ENCODE measurements at regions not wholly inside any gene's neighbourhood (a gene's known extent, or its start where the extent isn't known, plus 50 kb on each side); places are given as distances from the start of the nearest gene placed in this dataset.

GRCh38 chr14:82447586-82447985, 913.9 kb upstream of the SEL1L start:
- Histone ChIP-seq H3K27me3 (ENCODE audit: control insufficient read depth, insufficient read depth, low read length) (no peaks in the 10 kb centered on the region), H3K4me3 (ENCODE audit: low read depth, low read length) (no peak overlapping the region), H3K9me3 (ENCODE audit: control insufficient read depth in 2 of 2, low read length in 2 of 2) (peaks cover 2 to 5% of the 10 kb centered on the region in 2 experiments), H3K36me3 (ENCODE audit: control insufficient read depth, insufficient read depth, low read length) (no peaks in the 10 kb centered on the region), H3K4me1 (ENCODE audit: control insufficient read depth, insufficient read depth, low read length, poor library complexity, severe bottlenecking) (no peaks in the 10 kb centered on the region), H3K27ac (ENCODE audit: insufficient read depth, low read length, poor library complexity, severe bottlenecking) (no peak overlapping the region)
- H3K4me1 Mint-ChIP-seq: no peaks in the 10 kb centered on the region
- peaks cover 2 to 21% (median 5%) of the 10 kb centered on the region in 7 donors for H3K9me3 Mint-ChIP-seq
- DNase-seq (no peak), ATAC-seq (ENCODE audit: low read depth in 2 of 2) (no peak)
- H3K27me3 Mint-ChIP-seq: no peaks in the 10 kb centered on the region
- H3K4me3 Mint-ChIP-seq: no peak overlapping the region
- no peaks in the 10 kb centered on the region for H3K36me3 Mint-ChIP-seq
- no peak overlapping the region for H3K27ac Mint-ChIP-seq

- DNase-seq: no peak
- Histone ChIP-seq H3K4me3 (ENCODE audit: low read depth, low read length) (no peak overlapping the region), H3K27ac (ENCODE audit: insufficient read depth, low read length, poor library complexity, severe bottlenecking) (no peak overlapping the region), H3K9me3 (ENCODE audit: control insufficient read depth in 2 of 2, low read length in 2 of 2) (peaks cover 0 to 2% of the 10 kb centered on the region in 2 experiments), H3K4me1 (ENCODE audit: control insufficient read depth, insufficient read depth, low read length, poor library complexity, severe bottlenecking) (no peaks in the 10 kb centered on the region), H3K36me3 (ENCODE audit: control insufficient read depth, insufficient read depth, low read length) (no peaks in the 10 kb centered on the region), H3K27me3 (ENCODE audit: control insufficient read depth, insufficient read depth, low read length) (no peaks in the 10 kb centered on the region)
- no peaks in the 10 kb centered on the region for H3K36me3 Mint-ChIP-seq
- no peak for ATAC-seq (ENCODE audit: low read depth in 2 of 2)
- no peaks in the 10 kb centered on the region for H3K4me1 Mint-ChIP-seq
- H3K9me3 Mint-ChIP-seq: peaks cover 3 to 12% (median 7%) of the 10 kb centered on the region in 7 donors
- H3K27me3 Mint-ChIP-seq: no peaks in the 10 kb centered on the region
- H3K27ac Mint-ChIP-seq: no peak overlapping the region
- H3K4me3 Mint-ChIP-seq: no peak overlapping the region
Measured at GRCh38 chr14:82449926-82450468, 916.3 kb upstream of the SEL1L start.

- Mint-ChIP-seq H3K36me3 (no peaks in the 10 kb centered on the region), H3K27me3 (no peaks in the 10 kb centered on the region), H3K4me3 (no peak overlapping the region), H3K4me1 (no peaks in the 10 kb centered on the region), H3K27ac (no peak overlapping the region), H3K9me3 (peaks cover 3 to 15% (median 6%) of the 10 kb centered on the region in 7 donors)
- no peak overlapping the region for H3K4me3 ChIP-seq (ENCODE audit: low read depth, low read length)
- peaks cover 2 to 4% of the 10 kb centered on the region in 2 experiments for H3K9me3 ChIP-seq (ENCODE audit: control insufficient read depth in 2 of 2, low read length in 2 of 2)
- H3K4me1 ChIP-seq (ENCODE audit: control insufficient read depth, insufficient read depth, low read length, poor library complexity, severe bottlenecking): no peaks in the 10 kb centered on the region
- DNase-seq (no peak), ATAC-seq (ENCODE audit: low read depth in 2 of 2) (no peak)
- H3K36me3 ChIP-seq (ENCODE audit: control insufficient read depth, insufficient read depth, low read length): no peaks in the 10 kb centered on the region
- H3K27me3 ChIP-seq (ENCODE audit: control insufficient read depth, insufficient read depth, low read length): no peaks in the 10 kb centered on the region
- no peak overlapping the region for H3K27ac ChIP-seq (ENCODE audit: insufficient read depth, low read length, poor library complexity, severe bottlenecking)
Measured at GRCh38 chr14:82451675-82452074, 918.0 kb upstream of the SEL1L start.

GRCh38 chr14:82482345-82482744, 948.7 kb upstream of the SEL1L start:
- Mint-ChIP-seq H3K27ac (no peak overlapping the region), H3K36me3 (no peaks in the 10 kb centered on the region), H3K9me3 (peaks cover 0 to 15% (median 5%) of the 10 kb centered on the region in 7 donors), H3K4me3 (no peak overlapping the region), H3K4me1 (no peaks in the 10 kb centered on the region), H3K27me3 (no peaks in the 10 kb centered on the region)
- no peak for DNase-seq
- Histone ChIP-seq H3K4me3 (ENCODE audit: low read depth, low read length) (no peak overlapping the region), H3K27ac (ENCODE audit: insufficient read depth, low read length, poor library complexity, severe bottlenecking) (no peak overlapping the region), H3K36me3 (ENCODE audit: control insufficient read depth, insufficient read depth, low read length) (no peaks in the 10 kb centered on the region), H3K27me3 (ENCODE audit: control insufficient read depth, insufficient read depth, low read length) (no peaks in the 10 kb centered on the region), H3K9me3 (ENCODE audit: control insufficient read depth in 2 of 2, low read length in 2 of 2) (peaks cover 0 to 3% of the 10 kb centered on the region in 2 experiments), H3K4me1 (ENCODE audit: control insufficient read depth, insufficient read depth, low read length, poor library complexity, severe bottlenecking) (no peaks in the 10 kb centered on the region)
- ATAC-seq (ENCODE audit: low read depth in 2 of 2): no peak

- Histone ChIP-seq H3K27me3 (ENCODE audit: control insufficient read depth, insufficient read depth, low read length) (no peaks in the 10 kb centered on the region), H3K4me1 (ENCODE audit: control insufficient read depth, insufficient read depth, low read length, poor library complexity, severe bottlenecking) (no peaks in the 10 kb centered on the region), H3K4me3 (ENCODE audit: low read depth, low read length) (no peak overlapping the region), H3K9me3 (ENCODE audit: control insufficient read depth in 2 of 2, low read length in 2 of 2) (no peaks in the 10 kb centered on the region), H3K27ac (ENCODE audit: insufficient read depth, low read length, poor library complexity, severe bottlenecking) (no peak overlapping the region), H3K36me3 (ENCODE audit: control insufficient read depth, insufficient read depth, low read length) (no peaks in the 10 kb centered on the region)
- ATAC-seq (ENCODE audit: low read depth in 2 of 2) (no peak), DNase-seq (no peak)
- no peak overlapping the region for H3K27ac Mint-ChIP-seq
- no peak overlapping the region for H3K4me3 Mint-ChIP-seq
- H3K27me3 Mint-ChIP-seq: no peaks in the 10 kb centered on the region
- peaks cover 0 to 41% (median 7%) of the 10 kb centered on the region in 7 donors for H3K9me3 Mint-ChIP-seq
- H3K4me1 Mint-ChIP-seq: no peaks in the 10 kb centered on the region
- no peaks in the 10 kb centered on the region for H3K36me3 Mint-ChIP-seq
Measured at GRCh38 chr14:82488473-82488872, 954.8 kb upstream of the SEL1L start.

- Mint-ChIP-seq H3K4me3 (no peak overlapping the region), H3K27ac (no peak overlapping the region), H3K27me3 (no peaks in the 10 kb centered on the region), H3K9me3 (peaks cover 0 to 41% (median 10%) of the 10 kb centered on the region in 7 donors), H3K4me1 (no peaks in the 10 kb centered on the region), H3K36me3 (no peaks in the 10 kb centered on the region)
- no peak overlapping the region for H3K27ac ChIP-seq (ENCODE audit: insufficient read depth, low read length, poor library complexity, severe bottlenecking)
- ATAC-seq (ENCODE audit: low read depth in 2 of 2) (no peak), DNase-seq (no peak)
- H3K4me1 ChIP-seq (ENCODE audit: control insufficient read depth, insufficient read depth, low read length, poor library complexity, severe bottlenecking): no peaks in the 10 kb centered on the region
- no peaks in the 10 kb centered on the region for H3K36me3 ChIP-seq (ENCODE audit: control insufficient read depth, insufficient read depth, low read length)
- peaks cover 0 to 3% of the 10 kb centered on the region in 2 experiments for H3K9me3 ChIP-seq (ENCODE audit: control insufficient read depth in 2 of 2, low read length in 2 of 2)
- no peaks in the 10 kb centered on the region for H3K27me3 ChIP-seq (ENCODE audit: control insufficient read depth, insufficient read depth, low read length)
- no peak overlapping the region for H3K4me3 ChIP-seq (ENCODE audit: low read depth, low read length)
Measured at GRCh38 chr14:82490397-82490796, 956.7 kb upstream of the SEL1L start.

- Mint-ChIP-seq H3K9me3 (peaks cover 2 to 36% (median 11%) of the 10 kb centered on the region in 7 donors), H3K36me3 (no peaks in the 10 kb centered on the region), H3K27ac (no peak overlapping the region), H3K4me3 (no peak overlapping the region), H3K4me1 (no peaks in the 10 kb centered on the region), H3K27me3 (no peaks in the 10 kb centered on the region)
- Histone ChIP-seq H3K4me1 (ENCODE audit: control insufficient read depth, insufficient read depth, low read length, poor library complexity, severe bottlenecking) (no peaks in the 10 kb centered on the region), H3K4me3 (ENCODE audit: low read depth, low read length) (no peak overlapping the region), H3K27ac (ENCODE audit: insufficient read depth, low read length, poor library complexity, severe bottlenecking) (no peak overlapping the region), H3K9me3 (ENCODE audit: control insufficient read depth in 2 of 2, low read length in 2 of 2) (peaks cover 0 to 4% of the 10 kb centered on the region in 2 experiments), H3K27me3 (ENCODE audit: control insufficient read depth, insufficient read depth, low read length) (no peaks in the 10 kb centered on the region), H3K36me3 (ENCODE audit: control insufficient read depth, insufficient read depth, low read length) (no peaks in the 10 kb centered on the region)
- ATAC-seq (ENCODE audit: low read depth in 2 of 2): no peak
- DNase-seq: no peak
Measured at GRCh38 chr14:82492157-82492556, 958.5 kb upstream of the SEL1L start.

- no peak overlapping the region for H3K4me3 Mint-ChIP-seq
- H3K27me3 Mint-ChIP-seq: no peaks in the 10 kb centered on the region
- Histone ChIP-seq H3K27me3 (ENCODE audit: control insufficient read depth, insufficient read depth, low read length) (no peaks in the 10 kb centered on the region), H3K4me3 (ENCODE audit: low read depth, low read length) (no peak overlapping the region), H3K27ac (ENCODE audit: insufficient read depth, low read length, poor library complexity, severe bottlenecking) (no peak overlapping the region), H3K4me1 (ENCODE audit: control insufficient read depth, insufficient read depth, low read length, poor library complexity, severe bottlenecking) (no peaks in the 10 kb centered on the region), H3K36me3 (ENCODE audit: control insufficient read depth, insufficient read depth, low read length) (no peaks in the 10 kb centered on the region), H3K9me3 (ENCODE audit: control insufficient read depth in 2 of 2, low read length in 2 of 2) (peaks cover 0 to 8% of the 10 kb centered on the region in 2 experiments)
- ATAC-seq (ENCODE audit: low read depth in 2 of 2) (no peak), DNase-seq (no peak)
- H3K4me1 Mint-ChIP-seq: no peaks in the 10 kb centered on the region
- H3K36me3 Mint-ChIP-seq: no peaks in the 10 kb centered on the region
- no peak overlapping the region for H3K27ac Mint-ChIP-seq
- peaks cover 0 to 14% (median 6%) of the 10 kb centered on the region in 7 donors for H3K9me3 Mint-ChIP-seq
Measured at GRCh38 chr14:82500222-82500621, 966.6 kb upstream of the SEL1L start.
